Prostate gland (tissue), 2 donors: ENCODE measurements at regions not wholly inside any gene's neighbourhood (a gene's known extent, or its start where the extent isn't known, plus 50 kb on each side); places are given as distances from the start of the nearest gene placed in this dataset.

Experiments used
- DNase-seq: peaks from one replicate; pipeline ENCODE4 v3.0.0-alpha.2; 2019; ENCODE audit warnings: low spot score
- H3K27ac ChIP-seq, 2 donors: fragments of 200-600 bp; sonication (generic); 2 replicates each; pipeline ENCODE4 v1.5.1; 2017 to 2019
- H3K27me3 ChIP-seq: fragments of 200-600 bp; sonication (generic); replicated peaks from 2 replicates; pipeline ENCODE4 v1.5.1; 2019; ENCODE audit not compliant: insufficient read depth
- H3K36me3 ChIP-seq, 2 donors: fragments of 200-600 bp; sonication (generic); 1 replicate in 1 of 2; 2 replicates in 1 of 2; pipeline versions ENCODE4 v1.5.1 to v1.8.1; 2017 to 2019
- H3K4me1 ChIP-seq: fragments of 200-600 bp; sonication (generic); replicated peaks from 2 replicates; pipeline ENCODE4 v1.5.1; 2019
- H3K4me3 ChIP-seq, 2 donors: fragments of 200-600 bp; sonication (generic); 2 replicates each; pipeline ENCODE4 v1.5.1; 2017 to 2019
- H3K9me3 ChIP-seq: fragments of 200-600 bp; sonication (generic); 2 replicates; pipeline ENCODE4 v1.5.1; 2017
- CTCF ChIP-seq, 4 experiments: fragments of 200-600 bp in 2 of 4; fragments of 450-650 bp in 2 of 4; sonication (generic) in 2 of 4; IDR thresholded peaks; 1 replicate in 3 of 4; 2 replicates in 1 of 4; pipeline ENCODE4 v1.5.1; 2016 to 2019; ENCODE audit warnings: antibody characterized with exemption in 4 of 4, mild to moderate bottlenecking in 2 of 4, moderate library complexity in 2 of 4
- POLR2A ChIP-seq: fragments of 450-650 bp; IDR thresholded peaks from one replicate; pipeline ENCODE4 v1.6.1; 2016; ENCODE audit warnings: antibody characterized with exemption, mild to moderate bottlenecking
- POLR2AphosphoS5 ChIP-seq: sonication (generic); formaldehyde crosslinking; IDR thresholded peaks from one replicate; pipeline ENCODE4 v1.6.1; 2017; ENCODE audit warnings: antibody characterized with exemption
- WGBS: methylation state at CpG from one replicate; pipeline ENCODE4 v1.1.5; 2018; 5-methylcytosine and 5-hydroxymethylcytosine counted together
- intact Hi-C: fragments of 100-400 bp; cut with DNase I; formaldehyde crosslinking; loops from one replicate; pipeline ENCODE4 v1.14.2; 2022

GRCh38 chr4:45155081-45155777 lies 428.9 kb upstream of the GNPDA2 start:
- intact Hi-C loops = no loop called here
- Histone ChIP-seq H3K36me3 (no peaks in the 10 kb centered on the region), H3K4me1 (no peaks in the 10 kb centered on the region), H3K27me3 (no peaks in the 10 kb centered on the region), H3K27ac (no peak overlapping the region), H3K4me3 (no peak overlapping the region), H3K9me3 (no peaks in the 10 kb centered on the region)
- no peak for DNase-seq
- WGBS = 89% methylated on average over 6 of the region's 6 CpGs
- TF ChIP-seq CTCF (IDR thresholded peaks at IDR 0.05) = no peak
- TF ChIP-seq POLR2AphosphoS5 = no peak
- TF ChIP-seq POLR2A = no peak

GRCh38 chr4:45147866-45148265 lies 421.5 kb upstream of the GNPDA2 start:
- Histone ChIP-seq H3K9me3 (no peaks in the 10 kb centered on the region), H3K27me3 (no peaks in the 10 kb centered on the region), H3K36me3 (no peaks in the 10 kb centered on the region), H3K27ac (no peak overlapping the region), H3K4me1 (no peaks in the 10 kb centered on the region), H3K4me3 (no peak overlapping the region)
- DNase-seq = no peak
- intact Hi-C loops = no loop called here
- TF ChIP-seq POLR2A = no peak
- no peak for TF ChIP-seq POLR2AphosphoS5
- no peak for TF ChIP-seq CTCF (IDR thresholded peaks at IDR 0.05)
- 59% methylated on average over 1 of the region's 1 CpG for WGBS

DNA sequence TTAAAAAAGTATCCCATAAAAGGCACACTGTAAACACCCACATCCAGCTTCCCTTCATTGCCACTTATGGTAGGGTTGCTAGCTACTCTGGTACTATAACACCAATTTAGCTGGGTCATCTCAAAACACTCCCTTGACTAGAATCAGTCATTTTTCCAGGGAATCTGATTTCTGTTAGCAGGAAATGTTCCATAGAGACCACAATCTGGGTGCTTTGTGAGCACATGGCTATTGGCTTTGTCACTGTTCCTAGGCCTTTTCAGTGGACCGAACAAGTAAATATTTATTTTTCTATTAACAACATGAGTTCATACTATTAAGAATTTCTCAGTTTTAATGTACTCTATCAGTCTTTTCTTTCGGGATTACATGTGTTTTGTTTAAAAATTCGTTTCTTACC lies 404.7 kb upstream of the GNPDA2 start:
- H3K36me3 ChIP-seq = no peaks in the 10 kb centered on the region
- intact Hi-C loops = no loop called here
- H3K4me1 ChIP-seq = peaks cover 4% of the 10 kb centered on the region
- 58% methylated on average over 3 of the region's 3 CpGs for WGBS
- no peak overlapping the region for H3K4me3 ChIP-seq
- H3K9me3 ChIP-seq = no peaks in the 10 kb centered on the region
- no peak overlapping the region for H3K27ac ChIP-seq
- TF ChIP-seq POLR2AphosphoS5 = peak; percentile 34
- TF ChIP-seq POLR2A = no peak
- DNase-seq = no peak
- H3K27me3 ChIP-seq = no peaks in the 10 kb centered on the region

- Histone ChIP-seq H3K27me3 (no peaks in the 10 kb centered on the region), H3K9me3 (no peaks in the 10 kb centered on the region), H3K27ac (no peak overlapping the region), H3K36me3 (no peaks in the 10 kb centered on the region), H3K4me1 (no peaks in the 10 kb centered on the region), H3K4me3 (no peak overlapping the region)
- DNase-seq = no peak
- WGBS = 60% methylated on average over 2 of the region's 2 CpGs
- intact Hi-C loops = no loop called here
- TF ChIP-seq CTCF (IDR thresholded peaks at IDR 0.05) (no peak), POLR2AphosphoS5 (no peak), POLR2A (no peak)
Measured at GRCh38 chr4:45122406-45122805, 396.1 kb upstream of the GNPDA2 start.

- H3K4me3 ChIP-seq = no peak overlapping the region
- no peak overlapping the region for H3K27ac ChIP-seq
- WGBS = 84% methylated on average over 2 of the region's 2 CpGs
- no peaks in the 10 kb centered on the region for H3K36me3 ChIP-seq
- no peaks in the 10 kb centered on the region for H3K27me3 ChIP-seq
- H3K4me1 ChIP-seq = no peaks in the 10 kb centered on the region
- no peaks in the 10 kb centered on the region for H3K9me3 ChIP-seq
- TF ChIP-seq CTCF (IDR thresholded peaks at IDR 0.05) (no peak), POLR2A (no peak), POLR2AphosphoS5 (no peak)
- intact Hi-C loops = no loop called here
- no peak for DNase-seq
Measured at GRCh38 chr4:45121426-45121975, 395.1 kb upstream of the GNPDA2 start.
